HG02610 (cell line): ENCODE measurements at regions not wholly inside any gene's neighbourhood (a gene's known extent, or its start where the extent isn't known, plus 50 kb on each side); places are given as distances from the start of the nearest gene placed in this dataset.

Experiments
- ATAC-seq: cut with Tn5 transposase; IDR thresholded peaks from one replicate; pipeline ENCODE4 v1.9.1; 2021; ENCODE audit warnings: mild to moderate bottlenecking, moderate library complexity; ENCODE audit not compliant: unreplicated experiment

DNA sequence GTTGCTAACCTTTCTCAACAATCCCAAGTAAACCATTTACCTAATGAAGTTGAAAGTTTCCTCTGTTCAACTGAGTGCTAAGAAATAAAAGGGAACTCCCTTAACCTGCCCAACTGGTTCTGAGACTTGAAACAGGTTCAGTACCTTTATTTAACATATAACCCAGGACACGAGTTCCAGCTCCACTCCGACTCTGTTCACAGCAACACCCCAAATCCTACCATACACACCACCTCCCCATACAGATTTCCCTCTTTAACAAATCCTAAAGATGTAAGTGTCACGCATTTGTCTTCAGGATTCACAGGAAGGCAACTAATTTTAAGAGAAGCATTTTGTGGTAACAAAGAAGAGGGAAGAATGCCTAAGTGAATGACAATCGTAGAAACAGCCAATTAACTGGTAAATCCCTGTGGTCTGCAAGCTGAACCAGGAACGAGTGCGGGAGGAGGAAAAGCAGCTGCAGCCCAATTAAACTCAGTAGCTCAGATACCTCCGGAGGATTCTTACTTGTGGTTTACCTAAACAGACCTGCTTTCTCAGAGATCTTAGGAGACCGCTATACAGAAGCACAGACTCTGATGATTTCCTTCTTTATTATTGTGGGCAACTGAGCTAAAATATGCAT is 134.5 kb upstream of the MAGI3 start:
- ATAC-seq, result no peak

DNA sequence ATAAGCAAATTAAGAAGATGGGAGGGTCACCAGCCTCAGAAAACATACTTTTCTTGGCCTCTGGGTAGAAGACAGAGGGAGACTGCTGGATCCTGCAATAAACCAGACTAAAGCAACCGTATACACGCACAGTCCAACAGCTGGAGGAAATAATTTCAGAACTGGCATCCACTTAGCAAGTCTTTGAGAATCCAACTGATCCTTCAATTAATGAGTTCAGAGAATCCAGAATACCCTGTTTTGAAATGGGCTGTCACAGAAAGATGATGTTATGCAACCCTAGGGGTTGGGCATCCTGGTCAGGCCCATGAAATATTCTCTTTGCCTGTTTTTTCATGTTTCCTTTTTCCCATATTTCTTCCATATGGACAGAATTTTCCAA is 134.0 kb upstream of the MAGI3 start:
- ATAC-seq, result no peak

GRCh38 chr1:113259988-113260387 is 130.3 kb upstream of the MAGI3 start:
- no peak for ATAC-seq

DNA sequence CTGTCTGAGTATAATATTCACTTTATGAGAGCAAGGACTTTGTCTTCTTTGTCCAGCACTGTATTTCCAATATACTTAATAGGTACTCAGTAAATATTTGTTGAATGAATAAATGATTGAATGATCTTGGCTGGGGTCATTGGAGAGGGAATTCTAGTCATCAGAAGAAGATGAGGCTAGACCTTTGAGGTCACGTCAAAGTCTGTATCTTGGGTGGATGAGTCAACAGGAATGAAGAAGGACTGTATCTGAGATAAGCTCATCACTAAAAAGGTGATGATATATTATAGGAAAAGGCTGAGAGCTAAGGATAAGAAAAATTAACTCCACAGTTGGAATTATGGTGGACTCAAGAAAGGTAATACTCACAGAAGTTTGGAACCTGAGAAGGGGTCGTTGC is 125.1 kb upstream of the MAGI3 start:
- ATAC-seq, result no peak

- no peak for ATAC-seq
Measured at GRCh38 chr1:113266788-113267187, 123.5 kb upstream of the MAGI3 start.

- no peak for ATAC-seq
Measured at GRCh38 chr1:113269168-113269963, 120.9 kb upstream of the MAGI3 start.

DNA sequence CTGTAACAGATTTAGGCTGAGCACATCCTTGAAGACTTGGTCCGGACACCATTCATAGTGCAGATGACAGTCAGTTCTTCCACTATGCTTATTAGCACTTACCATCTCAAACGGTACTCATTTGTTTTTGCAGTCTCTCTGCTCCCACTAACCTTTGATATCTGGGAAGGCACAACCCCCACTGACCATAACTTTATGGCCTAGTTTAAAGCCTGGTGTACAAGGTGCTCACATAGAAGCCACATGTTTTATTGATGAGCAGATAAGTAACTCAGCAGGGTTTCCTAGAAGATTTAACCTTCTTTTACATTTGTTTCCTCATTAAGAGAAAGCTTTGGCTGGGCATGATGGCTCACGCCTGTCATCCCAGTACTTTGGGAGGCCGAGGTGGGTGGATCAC is 119.3 kb upstream of the MAGI3 start:
- no peak for ATAC-seq

GRCh38 chr1:113275083-113275482 is 115.2 kb upstream of the MAGI3 start:
- ATAC-seq, result no peak

GRCh38 chr1:113275691-113276090 is 114.6 kb upstream of the MAGI3 start:
- ATAC-seq, result no peak

GRCh38 chr1:113276507-113276906 is 113.8 kb upstream of the MAGI3 start:
- no peak for ATAC-seq

DNA sequence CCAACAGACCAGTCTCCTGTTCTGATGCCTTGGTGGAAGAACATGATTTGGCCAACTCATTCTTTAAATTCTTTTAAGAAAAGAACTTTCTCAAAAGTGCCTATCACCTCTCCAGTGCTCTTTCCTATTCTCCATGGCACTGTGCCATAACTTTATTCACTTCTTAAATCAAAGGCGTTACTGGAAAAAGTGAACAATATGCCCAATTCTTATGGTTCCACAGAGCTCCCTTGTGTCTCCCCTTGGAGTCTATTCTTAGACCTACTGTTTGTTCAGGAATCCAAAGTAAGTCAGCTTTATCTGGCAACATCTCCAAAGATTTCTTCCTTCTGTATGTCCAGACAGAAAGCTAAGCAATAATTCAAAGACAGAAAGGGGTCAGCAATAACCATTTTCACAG is 111.9 kb upstream of the MAGI3 start:
- no peak for ATAC-seq

DNA sequence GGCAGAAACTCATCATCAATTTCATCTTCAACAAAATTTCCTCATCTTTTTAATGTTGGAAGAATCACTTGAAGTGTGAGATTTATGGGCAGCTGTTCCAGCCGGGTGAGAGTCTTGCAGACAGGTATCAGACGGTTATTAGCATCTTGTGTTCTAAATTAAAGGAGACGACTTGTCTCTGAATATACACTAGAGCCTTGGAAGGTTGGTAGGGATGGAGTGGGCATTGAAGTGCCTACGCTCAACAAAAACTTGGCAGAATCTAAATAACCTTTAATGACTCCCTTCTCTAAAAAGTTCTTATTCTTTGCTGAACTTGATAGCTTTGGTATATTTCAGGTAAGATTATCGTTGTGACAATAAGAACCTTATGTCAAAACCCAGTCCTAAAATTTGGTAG is 111.5 kb upstream of the MAGI3 start:
- ATAC-seq, result no peak

DNA sequence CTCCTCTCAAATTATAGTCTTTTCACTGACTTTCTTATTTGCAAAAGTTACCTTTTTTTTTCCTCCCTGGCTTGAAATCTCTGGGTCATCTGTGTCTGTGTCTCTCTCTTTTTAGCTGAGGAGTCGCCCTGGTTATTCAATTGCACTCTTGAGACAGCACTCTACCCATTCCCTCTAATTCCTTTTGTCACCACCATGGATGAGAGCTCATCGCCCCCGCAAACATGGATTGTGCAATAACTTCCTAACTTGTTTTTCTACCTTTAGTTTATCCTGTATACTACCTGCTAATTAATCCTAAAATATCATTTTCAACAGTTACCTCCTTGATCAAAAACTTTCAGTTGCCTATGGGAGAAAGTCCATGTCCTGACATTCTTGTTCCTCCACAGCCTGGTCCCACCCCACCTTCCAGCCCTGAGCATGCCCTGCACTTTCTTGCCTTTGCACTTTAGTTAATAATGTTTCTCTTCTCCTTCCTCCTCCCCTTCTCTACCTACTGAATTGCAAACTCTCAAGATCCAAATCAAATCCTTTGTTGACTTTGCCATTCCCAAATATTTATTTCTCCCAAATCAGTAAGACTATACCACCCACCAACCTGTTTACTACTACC is 110.4 kb upstream of the MAGI3 start:
- no peak for ATAC-seq

- no peak for ATAC-seq
Measured at GRCh38 chr1:113280581-113280980, 109.7 kb upstream of the MAGI3 start.

- ATAC-seq, result no peak
Measured at GRCh38 chr1:113281550-113281949, 108.8 kb upstream of the MAGI3 start.

GRCh38 chr1:113282008-113282892 is 108.1 kb upstream of the MAGI3 start:
- ATAC-seq, result no peak

DNA sequence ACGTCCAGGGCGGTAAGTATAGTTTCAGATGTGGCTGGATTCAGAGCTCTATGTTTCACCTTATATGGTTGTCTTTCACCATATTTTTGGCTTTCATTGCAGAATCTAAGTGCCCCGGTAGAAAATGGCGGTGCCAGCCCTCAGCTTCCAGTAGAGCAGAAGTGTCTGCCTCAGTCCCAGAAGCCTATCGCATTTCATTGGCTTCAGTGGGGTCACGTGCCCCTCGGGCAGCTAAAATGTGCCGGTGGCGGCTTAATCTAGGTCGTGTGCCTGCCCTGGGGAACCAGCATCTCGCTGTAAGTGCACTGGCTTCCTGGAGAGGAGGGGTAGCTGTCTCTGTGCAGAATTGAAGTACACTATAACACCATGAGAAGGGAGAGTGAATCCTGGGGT is 107.4 kb upstream of the MAGI3 start:
- no peak for ATAC-seq

DNA sequence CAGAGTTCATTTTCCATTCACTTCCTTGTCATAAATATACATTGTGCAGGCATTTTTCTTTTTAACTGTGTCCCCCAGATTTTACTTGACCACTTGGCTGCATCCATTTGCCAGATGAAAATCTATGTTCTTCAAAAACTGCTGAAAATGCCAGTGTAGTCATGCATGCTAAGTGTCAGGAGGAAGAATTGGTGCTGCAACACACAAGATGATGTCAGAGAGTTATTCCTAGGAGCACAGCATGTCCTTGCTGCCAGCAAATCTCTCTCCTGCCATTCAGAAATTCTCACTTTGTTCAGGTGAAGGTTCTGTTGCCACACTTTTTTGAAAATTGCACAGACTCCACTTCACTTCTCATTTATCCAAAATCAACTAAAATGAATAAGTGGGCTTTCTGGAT is 106.4 kb upstream of the MAGI3 start:
- ATAC-seq, result no peak

DNA sequence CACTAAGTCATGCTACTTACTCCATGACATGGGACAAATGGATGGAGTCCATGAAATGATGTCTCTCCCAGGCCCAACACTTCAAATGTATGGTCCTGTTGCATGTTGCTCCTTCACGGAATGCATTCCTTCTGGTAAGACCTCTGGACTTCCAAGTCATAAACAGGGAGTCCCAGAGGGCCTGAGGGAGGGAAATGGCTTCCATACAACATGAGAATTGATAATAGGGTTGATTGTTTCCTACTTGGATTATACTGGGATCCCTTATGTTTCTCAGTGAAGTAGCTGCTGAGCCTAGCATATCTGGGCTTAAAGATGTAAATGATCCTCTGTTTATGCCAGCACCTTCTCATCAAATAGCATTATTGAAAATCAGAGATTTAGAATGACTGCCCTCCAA is 104.2 kb upstream of the MAGI3 start:
- no peak for ATAC-seq

DNA sequence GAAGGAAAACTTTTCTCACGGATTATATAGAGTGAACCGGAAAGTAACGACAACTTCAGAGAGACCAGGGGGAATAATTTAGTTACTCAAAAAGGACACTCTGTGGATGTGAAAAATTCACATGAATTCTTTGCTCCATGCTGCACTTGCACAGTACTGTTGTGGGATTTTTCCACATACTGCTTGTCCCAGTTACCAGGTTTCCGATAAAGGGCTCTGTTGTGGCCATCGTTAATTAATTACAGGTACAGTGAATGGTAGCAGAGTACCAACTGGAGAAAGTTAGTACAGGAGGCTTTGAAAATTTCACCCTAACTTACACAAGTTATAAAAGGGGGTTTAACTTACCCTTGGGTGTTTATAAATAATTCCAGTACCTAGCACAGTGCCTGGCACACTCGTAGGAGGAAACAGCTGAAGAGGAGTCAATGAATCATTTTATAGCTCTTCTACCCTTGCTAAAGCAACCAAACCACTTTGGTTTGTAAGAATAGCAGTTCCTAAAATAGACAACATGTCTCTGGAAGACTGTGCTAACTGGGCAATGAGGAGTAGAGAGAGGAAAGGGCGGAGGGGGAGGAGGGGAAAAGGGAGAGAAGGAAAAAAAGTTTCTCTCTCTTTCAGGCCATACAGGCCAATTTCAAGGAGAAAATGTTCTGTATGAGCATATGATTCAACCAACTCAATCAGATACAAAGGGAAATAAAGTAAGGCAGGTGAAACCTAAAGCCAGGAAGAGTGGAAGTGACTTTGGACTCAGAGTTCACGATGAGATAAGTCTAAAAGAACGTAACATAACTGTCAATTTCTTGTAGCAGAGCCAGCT is 98.3 kb upstream of the MAGI3 start:
- no peak for ATAC-seq
